Left renal cortex interstitium (tissue), 4 donors: ENCODE measurements at regions not wholly inside any gene's neighbourhood (a gene's known extent, or its start where the extent isn't known, plus 50 kb on each side); places are given as distances from the start of the nearest gene placed in this dataset.

ENCODE experiments used
- DNase-seq, 4 donors: peaks; one replicate each; pipeline ENCODE4 v3.0.0-alpha.2; 2013; ENCODE audit warnings: low read depth in 4 of 4, low spot score in 2 of 4, missing footprints in 1 of 4

DNA sequence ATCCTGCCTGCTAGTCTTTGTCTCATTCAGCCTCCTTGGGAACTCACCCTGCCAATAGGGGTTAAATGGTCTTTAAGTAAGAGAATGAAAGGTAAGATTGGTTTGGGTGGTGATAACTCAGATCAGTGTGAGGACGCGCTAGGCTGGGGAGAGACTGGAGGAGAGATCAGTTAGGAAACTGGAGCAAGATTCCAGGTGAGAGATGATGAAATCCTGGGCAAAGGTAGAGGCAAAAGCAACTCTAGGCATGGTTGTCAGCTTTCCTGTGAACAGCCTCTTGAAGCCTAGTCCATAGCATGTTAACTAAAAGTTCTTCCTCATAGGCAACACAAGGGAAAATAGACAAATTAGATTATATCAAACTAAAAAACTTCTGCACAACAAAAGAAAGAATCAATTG lies 145.2 kb upstream of the ANKRD28 start:
- DNase-seq = no peak

DNA sequence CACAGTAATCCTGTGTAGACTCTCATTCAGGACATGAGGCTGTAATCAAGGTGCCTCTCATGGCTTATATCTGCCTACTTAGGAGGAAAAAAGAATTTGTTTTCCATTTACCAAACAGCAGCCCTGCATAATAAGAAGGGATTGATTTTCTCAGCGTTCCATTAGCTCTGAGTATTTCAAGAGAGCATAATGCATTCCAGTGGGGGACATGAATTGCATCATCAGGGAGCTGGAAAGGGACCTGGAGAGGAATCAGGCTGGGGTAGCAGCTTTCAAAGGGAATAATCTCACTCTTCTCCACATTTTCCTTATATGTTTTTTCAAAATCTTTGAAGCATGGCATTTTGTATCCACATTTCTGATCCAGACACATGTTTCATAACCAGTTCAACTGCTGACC lies 150.6 kb upstream of the ANKRD28 start:
- DNase-seq = no peak

DNA sequence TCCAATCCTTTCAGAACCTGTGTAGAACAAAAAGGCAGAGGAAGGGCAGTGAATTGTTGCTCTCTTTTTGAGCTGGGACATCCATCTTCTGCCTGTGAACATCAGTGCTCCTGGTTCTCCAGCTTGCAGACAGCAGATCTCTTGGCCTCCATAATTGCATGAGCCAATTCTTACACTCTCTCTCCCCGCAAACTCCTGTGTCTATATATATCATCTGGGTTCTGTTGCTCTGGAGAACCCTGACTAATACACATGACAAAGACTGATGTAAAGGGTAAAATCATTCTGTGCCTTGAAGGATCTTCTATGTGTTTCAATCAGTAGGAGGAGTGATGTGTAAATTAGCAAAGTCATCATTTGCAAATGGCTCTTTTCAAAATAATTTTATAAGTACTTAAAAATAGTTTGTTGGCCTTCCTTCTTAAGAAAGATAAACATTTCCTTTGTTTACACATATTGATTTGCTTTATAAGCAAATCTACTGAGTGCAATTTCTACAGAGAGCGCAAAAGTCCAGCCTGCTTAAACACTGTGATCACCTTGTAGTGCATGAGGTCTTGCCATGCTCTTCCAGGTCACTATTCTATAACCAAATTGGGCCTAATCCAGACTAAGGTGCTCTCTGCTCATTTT lies 154.9 kb upstream of the ANKRD28 start:
- DNase-seq = no peak

DNA sequence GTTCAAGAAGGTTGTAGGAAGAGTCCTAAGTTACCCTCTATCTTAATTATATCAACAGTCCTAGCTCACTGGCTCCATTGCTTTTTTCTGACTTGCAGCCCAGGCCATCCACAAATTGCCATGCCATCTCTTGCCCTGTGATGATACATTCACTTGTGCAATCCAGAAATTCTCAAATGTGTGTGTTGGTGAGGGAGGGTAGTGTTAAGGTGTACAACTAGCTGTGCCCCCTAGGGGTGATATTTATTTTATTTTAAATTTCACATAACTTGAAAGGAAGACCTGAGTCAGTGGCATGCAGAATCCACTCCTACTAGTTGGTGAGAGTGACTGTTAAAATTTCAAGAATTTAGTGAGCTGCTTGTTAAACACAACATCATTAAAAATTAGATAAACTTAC lies 156.1 kb upstream of the ANKRD28 start:
- no peak for DNase-seq

DNA sequence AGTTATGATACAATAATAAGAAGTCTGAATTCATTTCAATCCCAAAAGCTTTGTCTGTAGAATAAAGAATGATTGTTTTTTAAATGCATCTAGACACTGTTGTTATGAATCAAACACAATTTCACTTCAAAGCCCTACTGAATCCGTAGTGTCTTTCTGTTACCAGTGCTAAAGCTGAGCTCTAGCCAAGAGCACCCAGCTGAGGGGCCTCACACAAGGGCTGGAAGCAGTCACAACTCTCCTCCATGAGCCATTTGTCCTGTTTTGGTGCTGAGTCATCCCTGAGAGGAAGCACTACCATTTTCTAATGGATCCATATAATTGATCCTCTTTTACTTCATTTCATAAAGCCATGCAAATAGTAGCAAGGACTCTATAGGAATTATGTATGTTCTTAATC lies 158.2 kb upstream of the ANKRD28 start:
- DNase-seq = no peak

DNA sequence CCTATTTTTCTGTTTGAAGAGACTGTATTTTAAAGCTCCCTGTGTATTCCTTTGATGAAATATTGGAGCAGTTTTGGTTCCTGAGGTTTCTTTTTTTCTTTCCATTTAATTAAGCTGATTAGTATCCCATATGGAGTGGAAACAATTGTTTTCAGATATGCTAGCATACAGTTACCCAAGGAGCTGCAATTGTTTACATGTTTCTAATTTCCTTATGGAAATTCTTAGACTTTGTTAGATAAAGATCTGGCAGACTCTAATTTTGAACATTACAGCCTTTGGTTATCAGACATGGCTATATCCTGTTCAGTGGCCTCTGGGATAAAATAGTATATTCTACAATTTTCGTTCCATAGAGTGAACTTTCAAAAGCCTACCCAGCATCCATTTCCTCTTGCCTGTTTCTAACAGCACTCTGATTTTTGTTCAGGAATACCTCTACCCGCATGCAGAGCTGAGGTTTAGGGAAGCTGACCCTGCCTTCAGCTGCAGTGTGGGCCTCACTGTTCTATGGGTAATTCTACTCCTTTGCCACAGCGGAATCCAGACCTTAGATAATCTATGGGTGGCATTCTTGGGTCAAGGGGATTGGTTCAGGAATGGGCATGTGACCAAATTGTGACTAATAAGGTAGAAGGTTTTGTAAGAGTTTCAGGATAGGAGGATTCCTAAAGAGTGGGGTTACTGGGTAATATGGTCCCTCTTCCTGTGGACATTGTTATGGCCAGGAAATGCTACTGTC lies 161.1 kb upstream of the ANKRD28 start:
- no peak for DNase-seq

DNA sequence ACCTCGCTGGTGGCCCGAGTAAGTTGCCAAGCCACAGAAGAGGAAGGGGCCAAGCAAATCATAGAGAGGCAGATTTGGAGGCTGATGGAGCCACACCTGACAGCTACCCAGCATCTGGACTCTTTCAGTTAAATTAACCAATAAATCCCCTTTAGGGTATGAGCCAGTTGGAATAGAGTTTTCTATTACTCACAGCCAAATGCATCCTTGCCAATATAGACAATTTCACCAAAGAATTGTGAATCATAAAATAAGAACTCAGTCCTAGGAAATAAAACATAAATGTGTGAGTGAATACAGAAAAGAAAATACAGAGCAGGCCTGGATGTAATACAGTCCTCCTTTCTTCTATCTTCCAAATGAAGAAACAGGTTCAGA lies 161.6 kb upstream of the ANKRD28 start:
- DNase-seq = no peak

DNA sequence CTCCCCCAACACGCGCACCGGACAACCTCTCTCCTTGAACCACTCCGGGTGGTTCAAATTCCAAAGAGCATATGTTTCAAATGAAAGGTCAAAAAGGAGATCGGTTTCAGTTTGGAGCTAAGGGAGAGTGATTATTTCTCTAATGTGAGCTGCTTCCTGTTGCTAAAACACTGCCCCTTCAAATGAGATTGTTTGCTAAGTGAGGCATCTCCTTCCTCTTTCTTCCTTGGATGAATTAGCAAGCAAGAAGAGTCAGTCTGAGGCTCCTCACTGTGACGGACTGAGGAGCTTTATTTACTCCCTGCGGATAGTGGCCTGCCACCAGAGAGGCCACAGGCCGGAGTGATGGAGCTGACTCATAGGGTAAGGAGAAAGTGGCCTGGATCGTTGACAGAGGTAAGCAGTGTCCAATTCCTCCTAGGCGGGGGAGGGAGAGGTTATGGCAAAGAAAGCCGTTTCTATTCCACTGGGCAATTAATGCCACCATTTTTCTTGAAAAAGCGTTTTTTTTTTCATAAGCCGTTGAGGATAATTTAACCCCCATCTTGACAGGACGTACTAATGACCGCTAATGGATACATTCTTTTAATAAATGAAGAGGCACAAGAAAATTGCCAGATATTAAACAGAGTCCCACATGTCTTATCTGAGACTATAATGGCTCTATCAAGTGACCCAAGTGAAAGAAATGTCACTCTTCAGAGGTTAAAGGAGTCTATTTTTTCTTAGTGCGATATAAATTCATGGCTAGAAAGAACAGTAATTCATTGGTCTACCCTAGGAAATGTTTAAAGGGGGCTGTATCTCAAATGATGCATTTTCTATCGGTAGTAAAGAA lies 167.0 kb upstream of the ANKRD28 start:
- peak; percentile 30 to 45 (median 38) for DNase-seq

DNA sequence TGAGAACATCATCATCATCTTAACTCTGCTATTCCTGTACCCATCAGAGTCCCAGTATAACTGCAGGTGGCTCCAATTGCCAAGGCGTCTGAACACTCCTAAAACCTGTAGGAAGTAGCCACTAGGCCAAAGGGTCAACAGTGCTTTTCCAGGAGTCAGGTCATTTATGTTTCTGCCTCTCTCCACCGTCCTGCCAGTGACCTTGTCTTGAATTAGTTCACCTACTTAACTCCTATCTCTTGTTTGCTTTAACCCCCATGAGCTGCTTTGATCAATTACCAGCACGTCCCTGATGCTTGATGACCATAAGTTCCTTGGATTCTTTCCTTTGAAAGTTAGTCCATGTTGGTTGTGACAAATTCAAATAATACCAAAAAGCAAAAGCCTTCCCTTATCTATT lies 169.8 kb upstream of the ANKRD28 start:
- no peak for DNase-seq

DNA sequence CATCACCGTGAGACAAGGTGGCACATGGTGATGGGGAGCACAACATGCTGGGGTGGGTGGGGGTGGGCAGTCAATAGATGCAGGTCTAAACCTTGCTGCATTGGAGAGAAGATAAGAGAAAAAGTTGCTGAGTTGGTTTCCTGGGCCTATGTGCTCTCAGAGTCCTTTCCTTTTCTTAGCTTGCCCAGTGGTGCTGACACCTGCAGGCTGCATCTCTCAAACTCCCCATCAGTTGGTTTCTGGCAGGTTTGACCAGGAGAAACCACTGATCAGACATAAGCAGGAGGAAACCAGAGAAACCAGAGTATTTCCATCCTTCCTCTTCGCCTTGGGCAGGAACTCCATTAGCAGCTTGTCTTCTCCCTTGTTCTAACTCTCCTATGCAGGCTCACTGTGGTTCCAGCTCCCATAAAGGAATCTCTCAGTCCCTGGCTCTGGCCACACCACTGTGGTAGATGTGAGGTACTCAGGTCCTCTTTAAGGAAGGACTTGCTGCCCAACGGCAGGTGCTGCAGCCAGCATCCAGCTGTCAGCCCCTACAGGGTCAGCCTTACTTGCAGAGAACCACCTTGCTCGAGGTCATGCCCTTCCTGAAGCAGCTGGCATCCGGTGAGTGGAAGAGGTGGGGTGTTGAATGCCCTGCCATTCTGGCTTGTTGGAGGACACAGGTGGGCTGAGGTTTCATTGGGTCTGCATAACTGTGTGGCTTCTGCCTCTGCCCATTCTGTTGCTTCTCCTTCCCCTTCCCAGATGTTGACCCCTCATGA lies 172.3 kb upstream of the ANKRD28 start:
- no peak for DNase-seq

DNA sequence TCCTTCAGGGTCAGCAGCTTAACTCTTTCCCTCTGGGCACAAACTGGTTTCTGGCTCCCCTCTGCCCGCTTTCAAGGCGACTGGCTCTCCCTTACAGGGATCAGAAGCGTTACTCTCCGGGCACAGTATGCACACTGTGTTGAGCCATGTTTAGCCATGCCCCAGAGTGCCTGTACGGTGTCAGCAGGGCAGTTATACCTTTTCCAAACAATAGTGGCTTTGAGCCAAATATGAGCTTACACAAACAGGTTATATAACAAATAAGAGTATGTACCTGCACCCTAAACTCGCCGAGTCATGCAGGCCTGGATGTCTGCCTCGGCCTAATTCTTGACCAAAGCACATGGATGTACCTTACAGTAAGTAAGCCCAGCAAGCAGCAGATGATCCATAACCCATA lies 175.6 kb upstream of the ANKRD28 start:
- no peak for DNase-seq

DNA sequence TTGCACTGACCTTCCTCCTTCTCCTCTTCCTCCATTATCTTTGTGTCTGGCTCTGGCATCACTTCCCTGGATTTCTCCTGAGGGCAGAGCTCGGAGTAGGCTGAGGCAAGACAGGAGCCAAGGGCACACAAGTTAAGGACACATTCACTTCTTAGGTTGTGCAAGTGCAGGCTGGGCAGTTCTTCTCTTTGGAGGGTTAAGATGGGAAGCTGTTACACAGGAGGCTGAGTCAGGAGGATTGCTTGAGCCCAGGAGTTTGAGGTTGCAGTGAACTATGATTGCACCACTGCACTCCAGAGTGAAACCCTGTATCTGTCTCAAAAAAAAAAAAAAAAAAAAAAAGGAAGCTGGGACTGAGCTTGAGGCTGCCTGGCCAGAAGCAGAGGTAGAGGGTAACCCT lies 176.2 kb upstream of the ANKRD28 start:
- no peak for DNase-seq

DNA sequence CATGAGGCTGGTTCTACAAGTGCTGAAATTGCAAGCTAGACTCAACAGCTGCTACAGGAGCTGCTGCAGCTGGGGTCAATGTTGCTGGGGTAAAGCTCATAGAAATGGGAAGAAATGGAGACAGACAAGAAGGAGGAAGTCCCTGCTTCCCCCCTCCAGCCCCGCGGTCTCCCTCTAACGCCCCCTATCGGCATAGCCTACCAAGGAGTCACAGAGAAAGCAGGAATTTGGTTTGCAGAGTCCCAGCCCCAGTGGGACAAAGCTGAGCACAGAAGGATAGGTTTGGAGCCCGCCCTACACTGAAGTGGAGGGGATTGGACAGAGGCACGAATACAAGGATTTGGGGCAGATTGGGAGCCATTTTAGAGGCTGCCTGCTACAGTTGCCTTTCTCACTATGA lies 176.9 kb upstream of the ANKRD28 start:
- DNase-seq = no peak

DNA sequence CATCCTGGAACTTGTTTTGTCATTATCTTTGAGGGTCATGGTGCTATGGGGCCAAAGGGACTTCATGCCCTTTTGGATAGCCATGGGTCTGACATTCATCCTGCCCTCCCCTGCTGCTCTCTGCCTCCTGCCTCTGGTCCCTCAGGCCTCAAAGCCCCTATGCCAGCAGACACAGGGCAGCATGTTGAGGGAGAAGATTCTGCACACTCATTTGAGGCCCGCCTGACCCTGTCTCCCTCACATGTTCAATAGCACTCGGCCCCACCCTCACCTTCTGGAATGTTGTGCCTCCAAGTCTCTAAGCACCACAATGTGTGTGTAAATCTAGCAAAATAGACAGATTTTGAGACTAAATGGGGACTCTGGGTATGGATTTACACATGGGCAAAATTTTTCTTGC lies 178.7 kb upstream of the ANKRD28 start:
- no peak for DNase-seq

DNA sequence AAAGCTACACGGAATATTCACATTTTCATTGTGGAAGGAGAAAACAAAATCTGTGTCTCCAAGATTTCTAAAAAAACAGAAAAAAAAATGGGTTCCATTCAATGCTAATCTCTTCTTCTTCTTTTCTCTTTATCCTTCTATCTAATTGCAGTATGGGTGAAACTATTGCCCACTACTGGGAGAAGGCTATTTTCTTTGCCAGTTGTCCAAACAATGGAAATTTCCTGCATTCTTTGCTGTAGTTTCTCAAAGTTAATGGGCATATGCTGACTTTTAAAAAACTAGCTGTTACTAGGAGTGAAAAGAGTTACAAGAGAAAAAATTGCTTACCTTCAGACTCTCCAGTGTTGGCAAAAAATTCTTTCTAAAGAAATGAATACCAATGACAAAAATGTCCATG lies 179.3 kb upstream of the ANKRD28 start:
- DNase-seq = no peak

DNA sequence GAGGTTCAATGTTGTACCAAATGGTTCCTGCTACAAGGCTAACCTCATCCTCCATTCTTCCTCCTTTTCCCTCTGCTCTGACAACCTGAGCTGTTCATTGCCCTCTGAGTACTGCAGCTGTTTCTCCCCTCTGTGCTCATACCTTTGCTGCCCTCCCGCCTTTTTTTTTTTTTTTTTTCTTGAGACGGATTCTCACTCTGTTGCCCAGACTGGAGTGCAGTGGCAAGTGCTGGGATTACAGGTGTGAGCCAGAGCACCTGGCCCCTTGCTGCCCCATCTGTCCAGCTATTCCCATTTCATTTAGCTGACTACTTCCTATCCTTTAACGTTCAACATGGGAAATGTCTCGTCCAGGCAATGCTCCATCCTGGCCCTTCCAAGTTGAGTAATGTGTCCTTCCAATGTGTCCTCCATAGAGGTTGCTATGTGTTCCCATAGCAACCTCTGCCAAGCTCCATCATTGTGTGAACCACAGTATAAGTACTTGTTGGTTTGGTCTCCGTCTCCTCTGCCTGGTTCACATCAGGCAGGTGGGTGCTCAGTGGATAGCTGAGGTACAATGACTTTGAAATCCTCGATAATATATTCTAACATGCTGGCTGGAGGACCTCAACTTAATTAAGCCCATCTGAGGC lies 179.9 kb upstream of the ANKRD28 start:
- no peak for DNase-seq

DNA sequence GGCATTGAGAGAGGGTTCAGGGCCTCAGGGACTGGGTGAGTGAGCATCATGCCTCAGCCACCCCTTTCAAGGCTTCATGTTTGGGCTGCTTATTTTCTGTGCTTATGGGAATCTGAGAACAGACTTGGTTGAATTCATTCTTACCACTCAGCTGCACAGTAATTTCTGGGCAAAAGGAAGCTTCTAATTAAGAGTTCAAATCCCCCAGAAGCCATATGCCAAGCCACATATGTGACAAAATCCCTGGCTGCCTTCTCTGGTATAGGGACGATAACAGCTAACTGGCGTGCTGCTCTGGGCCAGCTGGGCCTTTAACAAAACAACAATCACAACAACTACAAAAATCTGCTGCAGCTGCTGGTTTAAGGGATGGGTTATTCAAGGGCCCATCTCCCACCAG lies 181.0 kb upstream of the ANKRD28 start:
- DNase-seq = no peak

DNA sequence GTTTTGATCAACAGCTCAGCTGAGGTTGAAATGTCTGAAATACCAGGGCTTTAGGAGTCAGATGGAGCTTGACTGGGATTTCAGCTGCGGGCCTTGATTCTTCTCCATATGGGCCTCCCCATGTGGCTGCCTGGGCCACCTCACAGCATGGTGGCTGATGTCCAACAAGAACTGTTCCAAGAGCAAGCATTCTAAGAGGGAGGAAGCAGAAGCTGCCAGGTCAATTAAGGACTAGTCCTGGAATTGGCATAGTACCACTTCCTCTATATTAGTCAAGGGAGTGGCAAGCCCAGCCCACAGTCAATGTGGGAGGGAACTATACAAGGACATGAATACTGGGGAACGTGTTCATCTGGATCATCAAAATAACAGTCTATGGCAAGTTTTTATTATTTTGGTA lies 181.7 kb upstream of the ANKRD28 start:
- no peak for DNase-seq

DNA sequence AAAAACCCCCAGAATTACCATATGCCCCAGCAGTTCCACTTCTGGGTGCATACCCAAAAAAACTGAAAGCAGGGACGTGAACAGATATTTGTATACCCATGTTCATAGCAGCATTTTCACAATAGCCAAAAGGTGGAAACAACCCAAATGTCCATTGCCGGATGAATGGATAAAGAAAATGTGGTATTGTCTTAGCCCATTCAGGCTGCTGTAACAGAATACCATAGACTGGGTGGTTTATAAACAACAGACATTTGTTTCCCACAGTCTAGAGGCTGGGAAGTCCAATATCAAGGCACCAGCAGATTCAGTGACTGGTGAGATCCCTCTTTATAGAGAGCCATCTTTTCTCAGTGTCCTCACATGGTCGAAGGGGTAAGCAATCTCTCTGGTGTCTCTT lies 182.1 kb upstream of the ANKRD28 start:
- DNase-seq = no peak

DNA sequence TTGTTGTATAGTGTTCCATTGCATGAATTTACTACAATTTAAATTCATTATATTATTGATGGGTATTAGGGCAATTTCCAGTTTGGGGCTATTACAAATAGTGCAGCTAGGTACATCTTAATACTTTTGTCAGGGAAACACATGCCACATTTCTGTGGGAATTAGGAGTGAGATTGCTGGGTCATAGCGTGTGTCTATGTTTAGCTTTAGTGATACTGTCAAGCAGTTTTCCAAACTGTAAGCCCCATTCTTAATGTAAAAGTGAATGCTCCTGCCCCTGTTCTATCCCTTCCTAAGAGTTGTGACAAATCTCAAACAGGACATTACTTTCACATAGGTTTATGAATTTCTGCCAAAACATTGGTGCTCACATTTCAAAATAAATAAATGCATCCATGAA lies 184.5 kb upstream of the ANKRD28 start:
- DNase-seq = no peak
